ENCODE measurements at regions not wholly inside any gene's neighbourhood (a gene's known extent, or its start where the extent isn't known, plus 50 kb on each side); places are given as distances from the start of the nearest gene placed in this dataset.
"Not testable (repeated sequence)": the region's sequence is repeated elsewhere in the genome, so short reads cannot be mapped to it uniquely, and the experiment has no call there.

- not testable (repeated sequence) for TF ChIP-seq ZNF8 (CRISPR knock-in tag; IDR thresholded peaks at IDR 0.05); TCF4 (CRISPR knock-in tag; IDR thresholded peaks at IDR 0.05; ENCODE audit: borderline replicate concordance); SNAI2 (CRISPR knock-in tag; IDR thresholded peaks at IDR 0.05); GLIS3 (CRISPR knock-in tag; IDR thresholded peaks at IDR 0.05)
Measured at GRCh38 chr16:70046560-70046959, 67.6 kb upstream of the PDPR start.
